Suprapubic skin (tissue), 4 donors: ENCODE measurements at regions not wholly inside any gene's neighbourhood (a gene's known extent, or its start where the extent isn't known, plus 50 kb on each side); places are given as distances from the start of the nearest gene placed in this dataset.

Experiments used
- DNase-seq, 2 donors: peaks; one replicate each; pipeline ENCODE4 v3.0.0-alpha.2; 2019; ENCODE audit warnings: low spot score in 2 of 2
- H3K27ac ChIP-seq: fragments of 200-600 bp; sonication (generic); one replicate; pipeline ENCODE4 v1.5.1; 2019
- H3K27me3 ChIP-seq: fragments of 200-600 bp; sonication (generic); one replicate; pipeline ENCODE4 v1.5.1; 2019
- H3K36me3 ChIP-seq: fragments of 200-600 bp; sonication (generic); one replicate; pipeline ENCODE4 v1.5.1; 2019
- H3K4me1 ChIP-seq: fragments of 200-600 bp; sonication (generic); one replicate; pipeline ENCODE4 v1.5.1; 2019
- H3K4me3 ChIP-seq: fragments of 200-600 bp; sonication (generic); one replicate; pipeline ENCODE4 v1.5.1; 2019; ENCODE audit warnings: mild to moderate bottlenecking
- H3K9me3 ChIP-seq: fragments of 200-600 bp; sonication (generic); one replicate; pipeline ENCODE4 v1.5.1; 2019
- EP300 ChIP-seq: sonication (generic); formaldehyde crosslinking; IDR thresholded peaks from one replicate; pipeline ENCODE4 v1.6.1; 2017; ENCODE audit warnings: antibody characterized with exemption
- POLR2A ChIP-seq, 2 donors: fragments of 450-650 bp; IDR thresholded peaks; one replicate each; pipeline ENCODE4 v1.6.1; 2017; ENCODE audit warnings: antibody characterized with exemption in 2 of 2, mild to moderate bottlenecking in 2 of 2, moderate library complexity in 2 of 2
- POLR2AphosphoS5 ChIP-seq, 3 donors: sonication (generic); formaldehyde crosslinking; IDR thresholded peaks; one replicate each; pipeline ENCODE4 v1.6.1; 2017; ENCODE audit warnings: antibody characterized with exemption in 3 of 3
- WGBS: methylation state at CpG from one replicate; pipeline ENCODE4 v1.1.5; 2018; 5-methylcytosine and 5-hydroxymethylcytosine counted together
- TF ChIP-seq, protein P1 (sequence below), 2 donors: fragments of 200-600 bp in 1 of 2; fragments of 450-650 bp in 1 of 2; sonication (generic) in 1 of 2; IDR thresholded peaks; one replicate each; pipeline ENCODE4 v1.5.1; 2016 to 2019; ENCODE audit warnings: antibody characterized with exemption in 2 of 2, mild to moderate bottlenecking in 1 of 2, moderate library complexity in 1 of 2

DNA sequence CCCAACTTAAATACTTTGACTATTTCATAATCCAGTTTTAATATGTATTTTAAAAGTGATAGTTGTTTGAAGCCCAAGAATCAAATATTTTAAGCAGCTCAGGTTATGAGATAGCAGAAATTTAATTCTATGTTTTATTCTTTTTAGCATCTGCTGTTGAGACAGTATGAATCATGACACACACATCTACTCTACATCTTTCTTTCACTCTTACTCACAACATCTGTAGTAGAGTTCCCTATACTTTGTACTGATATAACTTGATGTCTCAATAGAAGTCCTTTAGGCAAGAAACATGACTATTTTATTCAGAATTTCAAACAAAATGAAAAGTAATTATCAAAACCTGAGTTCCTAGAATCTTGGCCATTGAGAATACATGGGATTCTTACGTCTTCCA is 187.9 kb upstream of the GNPDA2 start:
- no peak overlapping the region for H3K4me3 ChIP-seq
- no peak overlapping the region for H3K27ac ChIP-seq
- H3K27me3 ChIP-seq = no peaks in the 10 kb centered on the region
- WGBS = 94% methylated on average over 1 of the region's 1 CpG
- no peak for DNase-seq
- TF ChIP-seq EP300 (no peak), POLR2A (IDR thresholded peaks at IDR 0.05) (no peak)
- TF ChIP-seq, protein P1, sequence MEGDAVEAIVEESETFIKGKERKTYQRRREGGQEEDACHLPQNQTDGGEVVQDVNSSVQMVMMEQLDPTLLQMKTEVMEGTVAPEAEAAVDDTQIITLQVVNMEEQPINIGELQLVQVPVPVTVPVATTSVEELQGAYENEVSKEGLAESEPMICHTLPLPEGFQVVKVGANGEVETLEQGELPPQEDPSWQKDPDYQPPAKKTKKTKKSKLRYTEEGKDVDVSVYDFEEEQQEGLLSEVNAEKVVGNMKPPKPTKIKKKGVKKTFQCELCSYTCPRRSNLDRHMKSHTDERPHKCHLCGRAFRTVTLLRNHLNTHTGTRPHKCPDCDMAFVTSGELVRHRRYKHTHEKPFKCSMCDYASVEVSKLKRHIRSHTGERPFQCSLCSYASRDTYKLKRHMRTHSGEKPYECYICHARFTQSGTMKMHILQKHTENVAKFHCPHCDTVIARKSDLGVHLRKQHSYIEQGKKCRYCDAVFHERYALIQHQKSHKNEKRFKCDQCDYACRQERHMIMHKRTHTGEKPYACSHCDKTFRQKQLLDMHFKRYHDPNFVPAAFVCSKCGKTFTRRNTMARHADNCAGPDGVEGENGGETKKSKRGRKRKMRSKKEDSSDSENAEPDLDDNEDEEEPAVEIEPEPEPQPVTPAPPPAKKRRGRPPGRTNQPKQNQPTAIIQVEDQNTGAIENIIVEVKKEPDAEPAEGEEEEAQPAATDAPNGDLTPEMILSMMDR (IDR thresholded peaks at IDR 0.05) = no peak
- no peaks in the 10 kb centered on the region for H3K4me1 ChIP-seq
- H3K36me3 ChIP-seq = no peaks in the 10 kb centered on the region
- no peaks in the 10 kb centered on the region for H3K9me3 ChIP-seq

DNA sequence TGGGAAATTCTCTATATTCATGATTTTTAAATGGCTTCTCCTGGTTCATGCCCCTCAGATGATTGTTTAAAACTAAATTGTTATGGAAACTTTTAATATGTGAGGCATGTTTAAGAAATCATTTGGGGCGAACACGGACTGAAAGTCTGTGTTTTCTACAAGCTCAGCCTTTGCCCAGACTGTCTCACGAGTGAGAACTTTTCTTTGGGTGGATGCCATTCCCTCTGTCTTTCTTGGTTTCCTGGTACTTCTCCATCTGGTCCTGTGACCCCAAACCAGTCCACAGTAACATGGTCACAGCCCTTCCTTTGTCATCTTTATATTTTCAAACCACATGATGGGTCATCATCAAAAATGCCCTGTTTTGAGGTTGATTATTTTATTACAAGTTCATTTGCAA is 186.6 kb upstream of the GNPDA2 start:
- DNase-seq = no peak
- H3K27me3 ChIP-seq = no peaks in the 10 kb centered on the region
- 49% methylated on average over 3 of the region's 3 CpGs for WGBS
- TF ChIP-seq EP300 (no peak), POLR2A (IDR thresholded peaks at IDR 0.05) (no peak), POLR2AphosphoS5 (IDR thresholded peaks at IDR 0.05) (no peak)
- TF ChIP-seq, protein P1 (IDR thresholded peaks at IDR 0.05) = no peak
- no peak overlapping the region for H3K4me3 ChIP-seq
- no peak overlapping the region for H3K27ac ChIP-seq
- no peaks in the 10 kb centered on the region for H3K4me1 ChIP-seq
- H3K36me3 ChIP-seq = no peaks in the 10 kb centered on the region
- H3K9me3 ChIP-seq = no peaks in the 10 kb centered on the region

DNA sequence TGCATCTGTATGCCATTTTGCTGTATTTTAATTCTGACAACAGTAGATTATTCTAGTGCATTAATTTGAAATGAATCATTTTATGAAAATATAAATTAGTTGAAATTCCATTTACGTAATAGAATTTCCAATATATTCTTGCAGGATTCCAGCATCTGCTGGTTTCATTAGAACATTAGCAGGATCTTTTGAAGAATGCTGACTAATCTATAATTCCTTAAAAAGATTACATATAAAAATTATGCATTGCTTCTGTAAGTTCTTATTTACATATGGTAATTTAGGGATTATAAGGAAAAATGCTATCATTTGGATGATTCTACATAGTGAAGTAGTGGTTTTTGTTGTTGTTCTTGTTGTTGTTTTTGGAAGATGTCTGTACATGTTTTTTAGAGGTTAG is 182.2 kb upstream of the GNPDA2 start:
- 87% methylated on average over 1 of the region's 1 CpG for WGBS
- no peak overlapping the region for H3K4me3 ChIP-seq
- H3K4me1 ChIP-seq = no peaks in the 10 kb centered on the region
- TF ChIP-seq EP300 = no peak
- TF ChIP-seq, protein P1 (IDR thresholded peaks at IDR 0.05) = no peak
- no peak for TF ChIP-seq POLR2A (IDR thresholded peaks at IDR 0.05)
- TF ChIP-seq POLR2AphosphoS5 (IDR thresholded peaks at IDR 0.05) = no peak
- no peak for DNase-seq
- H3K9me3 ChIP-seq = no peaks in the 10 kb centered on the region
- H3K27me3 ChIP-seq = no peaks in the 10 kb centered on the region
- no peaks in the 10 kb centered on the region for H3K36me3 ChIP-seq
- H3K27ac ChIP-seq = no peak overlapping the region

DNA sequence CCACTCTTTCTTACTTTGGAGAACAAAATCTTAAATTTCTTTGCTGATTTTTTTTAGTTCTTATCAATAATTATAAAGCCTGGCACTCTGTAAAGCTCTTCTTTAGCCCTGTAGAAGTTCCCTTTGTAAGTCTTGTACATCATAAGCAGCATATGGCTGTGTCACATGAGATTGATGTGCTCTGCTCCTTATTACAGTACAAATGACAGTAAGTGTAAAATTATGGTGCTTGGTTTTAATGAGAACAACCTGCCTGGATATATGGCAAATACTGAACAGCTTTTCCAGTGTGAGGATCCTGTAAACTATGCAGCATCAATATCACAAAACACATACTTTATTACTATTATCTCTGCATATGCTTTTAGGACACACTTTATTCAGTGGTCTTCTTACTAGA is 145.9 kb upstream of the GNPDA2 start:
- H3K27ac ChIP-seq = no peak overlapping the region
- no peaks in the 10 kb centered on the region for H3K27me3 ChIP-seq
- H3K4me1 ChIP-seq = no peaks in the 10 kb centered on the region
- TF ChIP-seq, protein P1 (IDR thresholded peaks at IDR 0.05) = no peak
- DNase-seq = no peak
- H3K36me3 ChIP-seq = no peaks in the 10 kb centered on the region
- no peak overlapping the region for H3K4me3 ChIP-seq
- H3K9me3 ChIP-seq = no peaks in the 10 kb centered on the region

DNA sequence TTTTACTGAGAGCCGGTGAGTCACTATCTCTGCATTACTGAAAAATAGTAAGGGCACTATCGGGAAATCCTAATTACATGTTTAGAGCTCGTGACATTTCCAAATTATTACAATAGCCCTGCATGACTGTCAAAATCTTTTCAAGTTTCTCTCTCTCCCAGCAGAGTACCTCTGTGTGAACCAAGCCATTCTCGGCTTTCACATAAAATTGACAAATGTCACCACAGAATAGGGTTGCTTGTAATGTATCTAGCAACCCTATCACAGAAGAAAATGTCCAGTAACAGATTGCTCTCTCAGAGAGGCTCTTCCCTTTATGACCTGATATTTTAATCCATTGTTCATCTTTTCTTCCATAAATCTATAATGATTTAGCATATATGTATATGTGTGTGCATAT is 144.8 kb upstream of the GNPDA2 start:
- 81% methylated on average over 4 of the region's 4 CpGs for WGBS
- Histone ChIP-seq H3K4me1 (no peaks in the 10 kb centered on the region), H3K27ac (no peak overlapping the region), H3K4me3 (no peak overlapping the region), H3K9me3 (no peaks in the 10 kb centered on the region), H3K36me3 (no peaks in the 10 kb centered on the region), H3K27me3 (no peaks in the 10 kb centered on the region)
- DNase-seq = no peak
- TF ChIP-seq POLR2A (IDR thresholded peaks at IDR 0.05) (no peak), POLR2AphosphoS5 (IDR thresholded peaks at IDR 0.05) (no peak), EP300 (no peak)
- TF ChIP-seq, protein P1 (IDR thresholded peaks at IDR 0.05) = no peak
